T47D (cell line): ENCODE measurements at regions not wholly inside any gene's neighbourhood (a gene's known extent, or its start where the extent isn't known, plus 50 kb on each side); places are given as distances from the start of the nearest gene placed in this dataset.
"Not testable (repeated sequence)": the region's sequence is repeated elsewhere in the genome, so short reads cannot be mapped to it uniquely, and the experiment has no call there.

ENCODE experiments used
- DNase-seq, 2 experiments: peaks; one replicate each; pipeline versions ENCODE4 v3.0.0 to v3.0.0-alpha.2; 2011 to 2012; ENCODE audit warnings: low read depth in 1 of 2, low spot score in 1 of 2
- JUND ChIP-seq: IDR thresholded peaks from 2 replicates; pipeline ENCODE4 v1.6.1; 2012; ENCODE audit warnings: low read depth
- in situ Hi-C: cut with HindIII; loops from 2 replicates; pipeline ENCODE4 v1.10.0; 2016; ENCODE audit warnings: low sequenced_read_pairs, low pct_unique_long_range_greater_than_20kb

DNA sequence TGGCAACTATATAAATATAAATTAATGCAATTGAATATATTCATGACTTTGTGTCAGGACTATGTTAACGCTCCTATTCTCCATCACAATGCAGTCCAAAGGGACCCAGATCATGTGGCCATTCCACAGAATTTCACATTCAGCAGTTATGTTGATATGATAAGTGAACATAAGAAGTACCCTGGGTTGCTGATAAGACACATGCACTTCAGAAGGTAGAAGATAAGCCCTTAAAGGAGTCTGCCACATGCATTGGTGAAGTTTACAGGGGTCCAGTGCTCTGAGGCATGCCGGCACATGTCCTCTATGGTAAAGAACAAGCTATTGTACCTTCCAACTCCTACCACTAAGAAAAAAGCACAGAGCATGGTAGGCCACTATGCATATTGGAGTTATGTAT, 76.4 kb downstream of the PHAX start:
- no peak for TF ChIP-seq JUND
- no peak for DNase-seq
- in situ Hi-C loops = no loop called here

GRCh38 chr5:126680191-126680817, 79.6 kb downstream of the PHAX start:
- in situ Hi-C loops = no loop called here
- no peak for TF ChIP-seq JUND
- DNase-seq = peak in 1 of 2 experiments; percentile 93

DNA sequence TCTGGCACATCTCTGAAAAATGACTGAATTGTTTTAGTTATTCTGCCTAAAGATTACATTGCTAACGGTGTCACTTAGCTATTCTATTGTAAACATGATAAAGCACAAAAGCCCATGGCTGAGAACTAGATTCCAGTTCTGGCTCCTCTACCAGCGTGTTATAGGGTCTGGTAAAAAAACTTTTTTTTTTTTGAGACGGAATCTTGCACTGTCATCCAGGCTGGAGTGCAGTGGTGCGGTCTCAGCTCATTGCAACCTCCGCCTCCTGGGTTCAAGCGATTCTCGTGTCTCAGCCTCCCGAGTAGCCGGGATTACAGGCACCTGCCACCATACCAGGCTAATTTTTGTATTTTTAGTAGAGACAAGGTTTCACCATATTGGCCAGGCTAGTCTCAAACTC, 80.6 kb downstream of the PHAX start:
- DNase-seq, in situ Hi-C loops: not testable (repeated sequence)

- TF ChIP-seq JUND = no peak
- in situ Hi-C loops = no loop called here
- DNase-seq = no peak
Observed at GRCh38 chr5:126681970-126682369, 81.2 kb downstream of the PHAX start.

DNA sequence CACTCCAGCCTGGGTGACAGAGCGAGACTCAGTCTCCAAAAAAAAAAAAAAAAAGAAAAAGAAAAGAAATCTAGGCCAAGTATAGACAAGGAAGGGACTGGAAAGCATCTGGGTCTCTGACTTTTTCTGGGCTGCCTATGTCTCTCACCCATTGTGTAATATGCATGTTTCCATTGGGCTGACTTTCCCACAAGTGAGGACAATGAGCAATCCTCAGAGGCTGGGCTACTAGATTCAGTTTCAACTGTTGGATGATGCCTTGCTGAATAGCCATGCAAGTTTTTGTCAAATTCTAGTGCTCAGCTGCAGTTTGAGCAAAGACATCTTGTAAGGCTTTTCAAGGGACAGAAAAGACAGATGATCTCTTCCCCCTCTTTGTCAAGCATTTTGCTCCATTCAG, 82.1 kb downstream of the PHAX start:
- DNase-seq = no peak
- in situ Hi-C loops = no loop called here
- no peak for TF ChIP-seq JUND

DNA sequence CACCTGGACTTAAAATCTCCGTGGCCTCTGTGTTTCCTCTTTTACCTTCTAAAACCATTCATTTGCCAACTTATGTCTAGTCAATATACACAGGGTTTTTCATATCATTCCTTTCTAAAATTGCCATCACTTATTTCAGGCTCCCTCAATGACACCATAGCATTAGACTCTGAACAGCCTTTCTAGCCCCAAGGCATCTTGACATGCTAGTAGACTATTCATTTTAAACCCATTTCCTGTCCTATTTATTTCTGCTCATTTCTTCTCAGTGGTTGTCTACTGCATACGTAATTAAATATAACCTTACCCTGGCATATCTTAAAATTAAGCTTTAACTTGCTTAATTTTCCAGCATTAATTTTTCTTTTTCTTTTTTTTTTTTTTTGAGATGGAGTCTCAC, 83.2 kb downstream of the PHAX start:
- no peak for TF ChIP-seq JUND
- in situ Hi-C loops = no loop called here
- no peak for DNase-seq

GRCh38 chr5:126684656-126685442, 84.1 kb downstream of the PHAX start:
- DNase-seq, in situ Hi-C loops: not testable (repeated sequence)

DNA sequence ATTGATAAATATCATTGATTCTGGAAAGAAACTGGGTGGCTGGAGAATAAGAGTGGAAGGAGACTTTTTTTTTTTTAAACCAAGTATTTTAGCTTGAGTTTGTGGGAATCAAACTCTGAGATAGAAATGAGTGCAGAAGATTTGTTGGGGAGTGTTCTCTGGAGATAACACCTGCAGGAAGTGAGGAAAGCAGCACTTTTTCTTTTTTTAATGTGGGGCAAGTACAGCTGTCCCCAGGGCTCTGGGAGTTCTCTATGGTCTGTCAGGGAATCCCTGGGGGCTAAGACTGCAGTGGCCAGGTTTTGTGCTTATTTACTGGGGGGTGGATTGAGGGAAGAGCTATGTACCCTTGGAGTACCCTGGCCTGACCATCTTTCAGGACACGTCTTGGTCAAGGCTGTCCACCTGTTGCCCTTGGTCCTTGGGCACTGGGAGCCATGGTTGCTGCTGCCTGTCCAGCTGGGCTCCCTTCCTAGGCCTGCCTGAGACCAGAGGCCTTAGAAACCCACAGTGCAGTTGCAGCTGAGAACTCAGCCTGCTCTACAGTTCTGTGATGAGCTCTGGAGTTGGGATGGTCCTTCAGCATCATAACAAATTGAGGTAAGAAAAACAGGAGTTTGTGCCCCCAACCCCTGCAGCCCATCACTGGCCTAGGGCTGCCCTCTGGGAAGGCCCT, 85.8 kb downstream of the PHAX start:
- DNase-seq = no peak
- no peak for TF ChIP-seq JUND
- in situ Hi-C loops = no loop called here

DNA sequence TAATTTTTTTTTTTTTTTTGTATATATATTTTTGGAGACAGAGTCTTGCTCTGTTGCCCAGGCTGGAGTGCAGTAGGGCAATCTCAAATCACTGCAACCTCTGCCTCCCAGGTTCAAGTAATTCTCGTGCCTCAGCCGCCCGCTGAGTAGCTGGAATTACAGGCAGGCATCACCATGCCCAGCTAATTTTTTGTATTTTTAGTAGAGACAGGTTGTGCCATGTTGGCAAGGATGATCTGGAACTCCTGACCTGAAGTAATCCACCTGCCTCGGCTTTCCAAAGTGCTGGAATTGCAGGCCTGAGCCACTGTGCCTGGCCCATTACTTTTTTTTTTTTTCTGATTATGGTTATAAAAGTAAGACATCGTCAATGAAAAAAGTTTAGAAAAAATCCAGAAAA, 84.0 kb upstream of the LMNB1 start:
- TF ChIP-seq JUND = no peak
- in situ Hi-C loops = no loop called here
- DNase-seq = no peak

GRCh38 chr5:126693806-126694205, 83.1 kb upstream of the LMNB1 start:
- DNase-seq = peak in 1 of 2 experiments; percentile 14
- TF ChIP-seq JUND = no peak
- in situ Hi-C loops = no loop called here

DNA sequence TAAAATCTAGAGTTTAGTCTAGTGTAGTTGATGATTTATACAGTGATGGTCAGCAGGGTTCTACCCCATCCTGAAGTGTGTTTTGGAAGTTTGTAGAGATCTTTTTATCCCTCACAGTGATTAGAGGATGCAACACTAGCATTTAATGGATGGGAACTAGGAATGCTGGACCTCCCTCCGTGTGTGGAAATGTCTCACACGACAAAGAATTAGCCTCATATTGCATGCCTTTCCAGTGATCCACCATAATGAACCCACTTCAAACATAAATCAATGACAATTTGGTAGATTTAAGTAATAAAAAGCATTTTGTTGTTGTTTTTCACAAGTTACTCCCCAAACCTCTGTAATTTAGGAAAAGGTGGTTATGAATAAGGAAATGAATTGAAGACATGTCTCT, 82.5 kb upstream of the LMNB1 start:
- no peak for DNase-seq
- in situ Hi-C loops = no loop called here
- no peak for TF ChIP-seq JUND

- no peak for TF ChIP-seq JUND
- in situ Hi-C loops = no loop called here
- no peak for DNase-seq
Observed at GRCh38 chr5:126695091-126695490, 81.8 kb upstream of the LMNB1 start.

DNA sequence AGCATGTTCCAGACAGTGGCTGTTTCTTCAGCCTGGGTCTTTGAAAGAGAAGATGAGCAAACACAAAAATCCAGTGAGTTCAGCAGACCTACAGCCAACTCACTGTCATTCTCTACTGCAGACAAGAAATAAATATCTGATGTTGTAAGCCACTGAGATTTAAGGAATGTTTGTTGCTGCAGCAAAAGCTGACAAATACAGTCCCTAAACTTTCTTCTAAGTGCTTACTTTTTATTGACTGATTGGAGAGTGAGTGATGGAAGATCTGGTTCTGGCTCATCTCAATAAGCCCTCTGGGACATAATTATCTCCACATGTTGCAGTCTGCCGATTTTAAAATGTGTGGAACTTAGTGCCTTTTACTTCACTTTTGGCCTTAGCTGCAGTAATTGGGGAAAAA, 69.9 kb upstream of the LMNB1 start:
- no peak for TF ChIP-seq JUND
- in situ Hi-C loops = no loop called here
- DNase-seq = no peak
